Endodermal cell (in vitro differentiated cells): ENCODE measurements at regions not wholly inside any gene's neighbourhood (a gene's known extent, or its start where the extent isn't known, plus 50 kb on each side); places are given as distances from the start of the nearest gene placed in this dataset.

Experiments used
- DNase-seq: peaks from one replicate; pipeline ENCODE4 v3.0.0-alpha.2; 2017
- H3K27ac ChIP-seq: 2 replicates; pipeline ENCODE4 v1.5.1; 2013; ENCODE audit warnings: mild to moderate bottlenecking, low read depth, low read length, moderate library complexity
- H3K27me3 ChIP-seq: 2 replicates; pipeline ENCODE4 v1.6.1; 2013; ENCODE audit warnings: mild to moderate bottlenecking, low read length, moderate library complexity; ENCODE audit not compliant: insufficient read depth, control insufficient read depth, poor library complexity, severe bottlenecking
- H3K36me3 ChIP-seq: 2 replicates; pipeline ENCODE4 v1.7.0; 2013; ENCODE audit warnings: mild to moderate bottlenecking, low read length, moderate library complexity; ENCODE audit not compliant: control insufficient read depth, insufficient read depth
- H3K4me1 ChIP-seq: one replicate; pipeline ENCODE4 v1.7.0; 2013; ENCODE audit warnings: low read length; ENCODE audit not compliant: control insufficient read depth, insufficient read depth
- H3K4me3 ChIP-seq: 2 replicates; pipeline ENCODE4 v1.5.1; 2013; ENCODE audit warnings: mild to moderate bottlenecking, low read length, moderate library complexity
- H3K9ac ChIP-seq: 2 replicates; pipeline ENCODE4 v1.6.1; 2013; ENCODE audit warnings: mild to moderate bottlenecking, low read length, moderate library complexity; ENCODE audit not compliant: poor library complexity, severe bottlenecking; ENCODE audit errors: extremely low read depth
- H3K9me3 ChIP-seq: 2 replicates; pipeline ENCODE4 v1.6.1; 2013; ENCODE audit warnings: mild to moderate bottlenecking, low read length, moderate library complexity; ENCODE audit not compliant: control insufficient read depth
- H3K27ac Mint-ChIP-seq: 2 replicates; pipeline ENCODE4 v1.8.0; 2020; ENCODE audit warnings: mixed read lengths
- H3K27me3 Mint-ChIP-seq: 2 replicates; pipeline ENCODE4 v1.8.0; 2021; ENCODE audit warnings: mild to moderate bottlenecking, mixed read lengths; ENCODE audit not compliant: insufficient read depth
- H3K36me3 Mint-ChIP-seq: 2 replicates; pipeline ENCODE4 v1.8.0; 2020; ENCODE audit warnings: low read depth, mixed read lengths
- H3K4me1 Mint-ChIP-seq: 2 replicates; pipeline ENCODE4 v1.8.0; 2020; ENCODE audit warnings: mixed read lengths
- H3K4me3 Mint-ChIP-seq: 2 replicates; pipeline ENCODE4 v1.8.0; 2020; ENCODE audit warnings: mild to moderate bottlenecking, moderate library complexity, mixed read lengths
- H3K9me3 Mint-ChIP-seq: 2 replicates; pipeline ENCODE4 v1.8.0; 2020; ENCODE audit warnings: mild to moderate bottlenecking, mixed read lengths
- WGBS, 2 experiments: methylation state at CpG; one replicate each; pipeline versions ENCODE4 v1.1.5 to v1.1.7; 2013; ENCODE audit warnings: missing lambda C conversion rate in 2 of 2, mixed read lengths in 1 of 2; ENCODE audit not compliant: insufficient coverage in 1 of 2, insufficient read length in 1 of 2; 5-methylcytosine and 5-hydroxymethylcytosine counted together
- TF ChIP-seq, protein P1 (sequence below): fragments of 200-600 bp; sonication (generic); conservative IDR thresholded peaks from 2 replicates; pipeline ENCODE4 v1.5.0; 2021; ENCODE audit warnings: antibody characterized with exemption, mild to moderate bottlenecking

DNA sequence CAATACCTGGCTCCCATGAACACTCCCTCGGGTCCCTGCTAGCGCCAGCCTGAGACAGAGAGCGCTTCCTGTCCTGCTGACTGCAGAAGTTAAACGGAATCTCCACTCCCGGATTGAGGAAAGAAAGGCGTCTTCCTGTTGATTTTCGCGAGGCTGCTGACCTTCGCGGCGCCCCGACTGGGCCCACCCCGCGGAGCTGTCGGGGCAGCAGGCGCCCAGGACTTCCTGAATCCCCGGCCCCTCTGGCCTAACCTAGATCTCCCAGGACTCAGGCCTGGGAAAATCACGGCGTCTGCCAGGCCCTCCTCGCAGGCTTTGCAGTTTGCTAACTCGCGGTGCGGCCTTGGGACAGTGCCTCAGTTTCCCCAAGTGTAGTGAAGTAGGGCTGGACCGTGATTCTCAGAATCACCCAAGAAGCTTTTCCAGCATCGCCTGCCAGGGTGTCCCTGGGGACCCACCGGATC, 108.8 kb downstream of the KCTD15 start:
- Histone ChIP-seq H3K9ac (peak overlapping the region; percentile 68), H3K4me1 (peaks cover 6% of the 10 kb centered on the region), H3K36me3 (no peaks in the 10 kb centered on the region), H3K9me3 (peaks cover 6% of the 10 kb centered on the region), H3K27ac (peak overlapping the region; percentile 2), H3K4me3 (peak overlapping the region; percentile 77), H3K27me3 (no peaks in the 10 kb centered on the region)
- 4 to 7% methylated on average over 13 to 26 of the region's 26 CpGs for WGBS, 2 experiments
- Mint-ChIP-seq H3K4me3 (peak overlapping the region; percentile 80), H3K4me1 (peaks cover 28% of the 10 kb centered on the region), H3K27ac (peak overlapping the region; percentile 95), H3K9me3 (peaks cover 14% of the 10 kb centered on the region), H3K36me3 (peaks cover 18% of the 10 kb centered on the region), H3K27me3 (no peaks in the 10 kb centered on the region)
- TF ChIP-seq, protein P1, sequence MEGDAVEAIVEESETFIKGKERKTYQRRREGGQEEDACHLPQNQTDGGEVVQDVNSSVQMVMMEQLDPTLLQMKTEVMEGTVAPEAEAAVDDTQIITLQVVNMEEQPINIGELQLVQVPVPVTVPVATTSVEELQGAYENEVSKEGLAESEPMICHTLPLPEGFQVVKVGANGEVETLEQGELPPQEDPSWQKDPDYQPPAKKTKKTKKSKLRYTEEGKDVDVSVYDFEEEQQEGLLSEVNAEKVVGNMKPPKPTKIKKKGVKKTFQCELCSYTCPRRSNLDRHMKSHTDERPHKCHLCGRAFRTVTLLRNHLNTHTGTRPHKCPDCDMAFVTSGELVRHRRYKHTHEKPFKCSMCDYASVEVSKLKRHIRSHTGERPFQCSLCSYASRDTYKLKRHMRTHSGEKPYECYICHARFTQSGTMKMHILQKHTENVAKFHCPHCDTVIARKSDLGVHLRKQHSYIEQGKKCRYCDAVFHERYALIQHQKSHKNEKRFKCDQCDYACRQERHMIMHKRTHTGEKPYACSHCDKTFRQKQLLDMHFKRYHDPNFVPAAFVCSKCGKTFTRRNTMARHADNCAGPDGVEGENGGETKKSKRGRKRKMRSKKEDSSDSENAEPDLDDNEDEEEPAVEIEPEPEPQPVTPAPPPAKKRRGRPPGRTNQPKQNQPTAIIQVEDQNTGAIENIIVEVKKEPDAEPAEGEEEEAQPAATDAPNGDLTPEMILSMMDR = no peak
- DNase-seq = peak; percentile 83

DNA sequence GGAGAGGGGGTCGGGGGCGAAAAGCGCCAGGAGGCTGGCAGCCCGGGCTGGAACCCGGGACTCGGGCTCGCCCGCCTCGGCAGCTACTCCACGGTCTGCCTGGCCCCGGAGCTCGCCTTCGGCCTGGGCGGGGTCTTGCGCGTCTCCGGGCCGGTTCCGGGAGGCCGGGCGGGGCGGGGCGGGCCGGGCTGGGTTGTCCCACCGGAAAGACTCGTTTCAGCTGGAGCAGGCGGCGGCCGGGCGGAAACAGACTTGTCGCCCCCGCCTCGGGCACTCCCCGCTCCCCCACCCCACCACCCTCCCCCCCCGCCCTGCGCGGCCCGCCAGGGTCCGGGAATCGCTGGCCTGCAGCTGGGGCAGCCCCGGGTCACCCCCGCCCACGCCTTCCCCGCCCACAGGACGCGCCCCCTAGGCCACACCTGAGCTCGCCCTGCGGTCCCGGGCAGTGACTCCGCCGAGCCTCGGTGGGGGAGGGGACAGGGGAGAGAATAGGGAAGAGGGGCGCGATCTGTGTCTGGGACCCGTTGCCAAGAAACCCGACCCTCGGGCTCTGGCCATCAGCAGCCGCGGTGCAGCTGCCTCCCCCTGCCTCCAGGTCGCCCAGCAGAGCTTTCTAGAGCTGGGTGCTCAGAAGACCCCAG, 109.4 kb downstream of the KCTD15 start:
- H3K27ac ChIP-seq = no peak overlapping the region
- WGBS, 2 experiments = 3% methylated on average over 54 of the region's 60 CpGs; no CpG with 5 or more reads in 1 of the 2 experiments
- peak overlapping the region; percentile 68 for H3K9ac ChIP-seq
- peaks cover 18% of the 10 kb centered on the region for H3K9me3 Mint-ChIP-seq
- peak overlapping the region; percentile 77 for H3K4me3 ChIP-seq
- peaks cover 23% of the 10 kb centered on the region for H3K36me3 Mint-ChIP-seq
- peak overlapping the region; percentile 80 for H3K4me3 Mint-ChIP-seq
- DNase-seq = peak; percentile 93
- no peaks in the 10 kb centered on the region for H3K27me3 Mint-ChIP-seq
- H3K9me3 ChIP-seq = peaks cover 6% of the 10 kb centered on the region
- peaks cover 27% of the 10 kb centered on the region for H3K4me1 Mint-ChIP-seq
- H3K4me1 ChIP-seq = peaks cover 6% of the 10 kb centered on the region
- H3K36me3 ChIP-seq = no peaks in the 10 kb centered on the region
- peak overlapping the region; percentile 95 for H3K27ac Mint-ChIP-seq
- H3K27me3 ChIP-seq = no peaks in the 10 kb centered on the region
- TF ChIP-seq, protein P1 = no peak

DNA sequence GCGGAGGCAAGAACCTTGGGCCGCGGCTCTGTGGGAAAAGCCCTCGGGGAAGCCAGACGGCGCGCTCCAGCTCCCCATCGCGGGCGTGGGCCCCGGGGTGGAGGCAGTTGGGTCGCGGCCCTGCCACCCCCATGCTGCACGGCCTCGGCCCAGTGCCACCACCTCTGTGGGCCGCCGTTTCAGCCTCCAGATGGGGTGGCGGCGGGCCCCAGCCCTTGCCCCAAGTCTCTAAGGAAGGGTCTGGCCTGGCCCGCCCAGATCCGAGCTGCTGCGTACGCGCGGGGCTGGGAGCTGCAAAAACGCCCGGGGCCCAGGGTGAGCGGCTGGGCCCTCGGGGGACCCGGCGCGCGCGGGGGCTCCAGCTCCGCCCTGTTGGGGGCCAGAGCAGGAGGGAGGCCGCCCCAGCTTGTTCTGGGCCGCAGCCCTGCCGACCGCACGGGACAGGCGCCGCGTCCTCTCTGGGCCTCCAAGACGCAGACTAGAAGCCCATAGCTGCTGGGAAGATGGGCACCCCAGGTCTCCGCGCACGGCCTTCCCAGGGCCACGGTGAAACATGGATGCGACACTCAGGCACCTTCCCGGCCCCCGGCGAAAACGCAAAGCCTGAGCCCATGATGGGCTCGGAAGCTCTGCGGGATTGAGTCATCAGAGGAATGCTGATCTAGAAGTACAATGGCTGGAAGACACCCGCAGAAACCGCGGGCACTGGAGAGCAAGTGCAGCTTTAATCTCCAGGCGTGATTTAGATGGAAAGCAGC, 110.1 kb downstream of the KCTD15 start:
- H3K9ac ChIP-seq = no peak overlapping the region
- H3K36me3 Mint-ChIP-seq = peaks cover 27% of the 10 kb centered on the region

More for the DNA sequence above, 110.1 kb downstream of the KCTD15 start:
- no peaks in the 10 kb centered on the region for H3K27me3 ChIP-seq
- 16 to 20% methylated on average over 19 to 59 of the region's 59 CpGs for WGBS, 2 experiments
- DNase-seq = peak; percentile 85
- H3K27ac Mint-ChIP-seq = peak overlapping the region; percentile 89
- H3K36me3 ChIP-seq = no peaks in the 10 kb centered on the region
- peak overlapping the region; percentile 79 for H3K4me3 ChIP-seq
- H3K27ac ChIP-seq = no peak overlapping the region
- peaks cover 6% of the 10 kb centered on the region for H3K9me3 ChIP-seq
- H3K4me1 Mint-ChIP-seq = peaks cover 26% of the 10 kb centered on the region
- no peaks in the 10 kb centered on the region for H3K27me3 Mint-ChIP-seq
- H3K9me3 Mint-ChIP-seq = peaks cover 24% of the 10 kb centered on the region
- H3K4me3 Mint-ChIP-seq = peak overlapping the region; percentile 80
- peaks cover 6% of the 10 kb centered on the region for H3K4me1 ChIP-seq
- TF ChIP-seq, protein P1 = peak; percentile 18
